ENCODE measurements at regions not wholly inside any gene's neighbourhood (a gene's known extent, or its start where the extent isn't known, plus 50 kb on each side); places are given as distances from the start of the nearest gene placed in this dataset.

- ChIA-PET CTCF (no interaction called here), POLR2A (no interaction called here)
- no peaks in the 10 kb centered on the region for H3K27me3 ChIP-seq (ENCODE audit: control insufficient read depth, insufficient read depth, low read length)
- no peak for DNase-seq (ENCODE audit: low read depth, low spot score)
- TF ChIP-seq CTCF (IDR thresholded peaks at IDR 0.05; ENCODE audit: low read depth, low read length), result no peak
- peaks cover 90% of the 10 kb centered on the region for H3K9me3 ChIP-seq (ENCODE audit: control insufficient read depth, insufficient read depth, low read length)
- no peak overlapping the region for H3K27ac ChIP-seq (ENCODE audit: low read depth, low read length)
- no peak overlapping the region for H3K4me3 ChIP-seq (ENCODE audit: low read depth, low read length)
These were observed 958.3 kb upstream of the ZNF722 start for GRCh38 chr7:63040336-63040735.

GRCh38 chr7:63040966-63041610, 957.6 kb upstream of the ZNF722 start:
- peaks cover 88% of the 10 kb centered on the region for H3K9me3 ChIP-seq (ENCODE audit: control insufficient read depth, insufficient read depth, low read length)
- CTCF ChIA-PET, result no interaction called here
- POLR2A ChIA-PET, result no interaction called here

GRCh38 chr7:63041786-63042185, 956.9 kb upstream of the ZNF722 start:
- TF ChIP-seq CTCF (IDR thresholded peaks at IDR 0.05; ENCODE audit: low read depth, low read length), result no peak
- no peak for DNase-seq (ENCODE audit: low read depth, low spot score)
- POLR2A ChIA-PET, result no interaction called here
- H3K27me3 ChIP-seq (ENCODE audit: control insufficient read depth, insufficient read depth, low read length), result no peaks in the 10 kb centered on the region
- no peak overlapping the region for H3K27ac ChIP-seq (ENCODE audit: low read depth, low read length)
- no peak overlapping the region for H3K4me3 ChIP-seq (ENCODE audit: low read depth, low read length)
- CTCF ChIA-PET, result no interaction called here
- H3K9me3 ChIP-seq (ENCODE audit: control insufficient read depth, insufficient read depth, low read length), result peaks cover 87% of the 10 kb centered on the region

More at GRCh38 chr7:63040966-63041610, 957.6 kb upstream of the ZNF722 start:
- H3K27me3 ChIP-seq (ENCODE audit: control insufficient read depth, insufficient read depth, low read length), result no peaks in the 10 kb centered on the region
- no peak overlapping the region for H3K4me3 ChIP-seq (ENCODE audit: low read depth, low read length)
- no peak for DNase-seq (ENCODE audit: low read depth, low spot score)
- no peak overlapping the region for H3K27ac ChIP-seq (ENCODE audit: low read depth, low read length)
- TF ChIP-seq CTCF (IDR thresholded peaks at IDR 0.05; ENCODE audit: low read depth, low read length), result no peak

- ChIA-PET POLR2A (no interaction called here), CTCF (no interaction called here)
- no peak overlapping the region for H3K27ac ChIP-seq (ENCODE audit: low read depth, low read length)
- no peak for DNase-seq (ENCODE audit: low read depth, low spot score)
- no peak overlapping the region for H3K4me3 ChIP-seq (ENCODE audit: low read depth, low read length)
- peaks cover 88% of the 10 kb centered on the region for H3K9me3 ChIP-seq (ENCODE audit: control insufficient read depth, insufficient read depth, low read length)
- TF ChIP-seq CTCF (IDR thresholded peaks at IDR 0.05; ENCODE audit: low read depth, low read length), result no peak
- H3K27me3 ChIP-seq (ENCODE audit: control insufficient read depth, insufficient read depth, low read length), result no peaks in the 10 kb centered on the region
These were observed 955.7 kb upstream of the ZNF722 start for GRCh38 chr7:63042730-63043511.

All from AG04450 (cell line).